PC-9 (cell line): ENCODE measurements at regions not wholly inside any gene's neighbourhood (a gene's known extent, or its start where the extent isn't known, plus 50 kb on each side); places are given as distances from the start of the nearest gene placed in this dataset.

Experiments
- BruUV-seq: library from RNA; stranded (reverse); fragments of 400-500 nt; replicated peaks from 2 replicates; lab custom pipeline; 2021; lab: Mats Ljungman, UMichigan
- CTCF ChIA-PET: fragments of 300-600 bp; sonication (Branson Sonifier 250); formaldehyde crosslinking; loops from one replicate; lab custom pipeline; 2022; ENCODE audit warnings: antibody characterized with exemption; lab: Charles Lee
- POLR2A ChIA-PET: fragments of 300-600 bp; sonication (Branson Sonifier 250); formaldehyde crosslinking; loops from one replicate; lab custom pipeline; 2022; ENCODE audit warnings: antibody characterized with exemption; ENCODE audit not compliant: unreplicated experiment; lab: Charles Lee
- DNase-seq, 2 experiments: peaks; one replicate each; pipeline versions ENCODE4 v3.0.0 to v3.0.0-alpha.2; 2015 to 2022; ENCODE audit warnings: mixed read lengths in 1 of 2
- H2AFZ ChIP-seq: fragments of 200-600 bp; sonication (generic); 2 replicates; pipeline ENCODE4 v1.8.1; 2017; ENCODE audit warnings: antibody characterized with exemption
- H3F3A ChIP-seq: fragments of 200-600 bp; sonication (generic); 2 replicates; pipeline ENCODE4 v1.8.1; 2017; ENCODE audit warnings: antibody characterized with exemption, mild to moderate bottlenecking, low read depth; ENCODE audit not compliant: insufficient read depth
- H3K27ac ChIP-seq: fragments of 200-600 bp; sonication (generic); 2 replicates; pipeline ENCODE4 v1.6.1; 2016; ENCODE audit warnings: mixed run types
- H3K27me3 ChIP-seq: fragments of 200-600 bp; sonication (generic); 2 replicates; pipeline ENCODE4 v1.6.1; 2016; ENCODE audit warnings: low read depth, mixed run types; ENCODE audit not compliant: insufficient read depth
- H3K36me3 ChIP-seq: fragments of 200-600 bp; sonication (generic); 2 replicates; pipeline ENCODE4 v1.6.1; 2016; ENCODE audit warnings: low read depth, mixed run types
- H3K4me1 ChIP-seq: fragments of 200-600 bp; sonication (generic); replicated peaks from 2 replicates; pipeline ENCODE4 v1.6.1; 2016; ENCODE audit warnings: mixed run types; ENCODE audit not compliant: insufficient read depth
- H3K4me2 ChIP-seq: fragments of 200-600 bp; sonication (generic); 2 replicates; pipeline ENCODE4 v1.6.1; 2017; ENCODE audit warnings: mixed run types
- H3K4me3 ChIP-seq: fragments of 200-600 bp; sonication (generic); 2 replicates; pipeline ENCODE4 v1.6.1; 2016; ENCODE audit warnings: mixed run types
- H3K79me2 ChIP-seq: fragments of 200-600 bp; sonication (generic); 2 replicates; pipeline ENCODE4 v1.6.1; 2017; ENCODE audit warnings: low read depth, mixed run types
- H3K9me2 ChIP-seq: fragments of 200-600 bp; sonication (generic); 2 replicates; pipeline ENCODE4 v1.8.1; 2017; ENCODE audit warnings: mild to moderate bottlenecking; ENCODE audit not compliant: insufficient read depth
- H3K9me3 ChIP-seq: fragments of 200-600 bp; sonication (generic); 2 replicates; pipeline ENCODE4 v1.8.1; 2016; ENCODE audit warnings: low read depth; ENCODE audit not compliant: insufficient read depth
- H4K20me1 ChIP-seq: fragments of 200-600 bp; sonication (generic); 2 replicates; pipeline ENCODE4 v1.8.1; 2017; ENCODE audit not compliant: insufficient read depth
- CTCF ChIP-seq: fragments of 200-600 bp; sonication (generic); conservative IDR thresholded peaks from 2 replicates; pipeline ENCODE4 v1.6.1; 2017; ENCODE audit warnings: mixed run types, antibody characterized with exemption, mild to moderate bottlenecking, moderate library complexity
- EZH2 ChIP-seq: fragments of 200-600 bp; sonication (generic); IDR thresholded peaks from 2 replicates; pipeline ENCODE4 v1.8.0; 2017; ENCODE audit warnings: antibody characterized with exemption, low read depth
- intact Hi-C: fragments of 100-400 bp; cut with micrococcal nuclease; formaldehyde crosslinking; loops from one replicate; pipeline ENCODE4 v1.10.0; 2022; ENCODE audit not compliant: unreplicated experiment

GRCh38 chr1:81715391-81715790, 85.3 kb upstream of the ADGRL2 start:
- Histone ChIP-seq H3K27ac (no peak overlapping the region), H3K9me3 (peaks cover 3% of the 10 kb centered on the region; the same call in 1 of the 2 replicates), H2AFZ (no peak overlapping the region), H3K36me3 (peaks cover 9% of the 10 kb centered on the region; the same call in 1 of the 2 replicates), H4K20me1 (no peaks in the 10 kb centered on the region; the same call in 1 of the 2 replicates), H3K79me2 (0 out of 2 replicates have a peak, but pooled peaks cover 22% of the 10 kb centered on the region), H3K27me3 (no peaks in the 10 kb centered on the region), H3K4me3 (no peak overlapping the region), H3K4me1 (peaks cover 10% of the 10 kb centered on the region), H3F3A (peaks cover 5% of the 10 kb centered on the region; the same call in 1 of the 2 replicates), H3K4me2 (no peak overlapping the region), H3K9me2 (no peaks in the 10 kb centered on the region)
- POLR2A ChIA-PET, result interaction anchor here (0.5 kb wide), 1 partner anchor 20 kb away, joined by 6 read pairs; no protein-coding TSS in a partner anchor
- DNase-seq, result no peak
- TF ChIP-seq EZH2 (no peak), CTCF (no peak)
- intact Hi-C loops, result no loop called here
- BruUV-seq, result no TSS peak
- CTCF ChIA-PET, result no interaction called here

GRCh38 chr1:81714636-81715035, 86.1 kb upstream of the ADGRL2 start:
- Histone ChIP-seq H3K27ac (no peak overlapping the region), H3K4me2 (no peak overlapping the region)

GRCh38 chr1:81712425-81712824, 88.3 kb upstream of the ADGRL2 start:
- H3K27me3 ChIP-seq, result no peaks in the 10 kb centered on the region
- H3K4me3 ChIP-seq, result no peak overlapping the region
- CTCF ChIA-PET, result no interaction called here
- no peaks in the 10 kb centered on the region for H3K9me2 ChIP-seq
- no peak for DNase-seq
- POLR2A ChIA-PET, result no interaction called here
- peaks cover 11% of the 10 kb centered on the region for H3K4me1 ChIP-seq
- no peak overlapping the region for H3K27ac ChIP-seq
- H3K4me2 ChIP-seq, result no peak overlapping the region
- intact Hi-C loops, result no loop called here
- peaks cover 5% of the 10 kb centered on the region; the same call in 1 of the 2 replicates for H3F3A ChIP-seq
- TF ChIP-seq CTCF (no peak), EZH2 (no peak)
- H3K36me3 ChIP-seq, result peaks cover 6% of the 10 kb centered on the region; the same call in 1 of the 2 replicates
- no TSS peak for BruUV-seq
- H3K79me2 ChIP-seq, result peaks cover 33% of the 10 kb centered on the region
- no peak overlapping the region for H2AFZ ChIP-seq
- no peaks in the 10 kb centered on the region; the same call in 1 of the 2 replicates for H4K20me1 ChIP-seq
- peaks cover 6% of the 10 kb centered on the region for H3K9me3 ChIP-seq

More at GRCh38 chr1:81714636-81715035, 86.1 kb upstream of the ADGRL2 start:
- ChIA-PET POLR2A (interaction anchor here (0.7 kb wide), 1 partner anchor 33 kb away, joined by 7 read pairs; no protein-coding TSS in a partner anchor), CTCF (no interaction called here)
- H3K4me3 ChIP-seq, result no peak overlapping the region
- peaks cover 3% of the 10 kb centered on the region; the same call in 1 of the 2 replicates for H3K9me3 ChIP-seq
- H3K36me3 ChIP-seq, result peaks cover 9% of the 10 kb centered on the region; the same call in 1 of the 2 replicates
- H3F3A ChIP-seq, result peaks cover 5% of the 10 kb centered on the region; the same call in 1 of the 2 replicates
- DNase-seq, result no peak
- no peak overlapping the region for H2AFZ ChIP-seq
- intact Hi-C loops, result no loop called here
- no TSS peak for BruUV-seq
- no peaks in the 10 kb centered on the region; the same call in 1 of the 2 replicates for H4K20me1 ChIP-seq
- no peak for TF ChIP-seq CTCF
- no peak for TF ChIP-seq EZH2
- peaks cover 10% of the 10 kb centered on the region for H3K4me1 ChIP-seq
- H3K79me2 ChIP-seq, result peaks cover 26% of the 10 kb centered on the region; the same call in 1 of the 2 replicates
- no peaks in the 10 kb centered on the region for H3K9me2 ChIP-seq
- no peaks in the 10 kb centered on the region for H3K27me3 ChIP-seq
